Panc1 (cell line): ENCODE measurements at regions not wholly inside any gene's neighbourhood (a gene's known extent, or its start where the extent isn't known, plus 50 kb on each side); places are given as distances from the start of the nearest gene placed in this dataset.
"Not testable (repeated sequence)": the region's sequence is repeated elsewhere in the genome, so short reads cannot be mapped to it uniquely, and the experiment has no call there.

Source experiments
- ATAC-seq: fragments of 200-7000 bp; cut with Tn5 transposase; 2 replicates; pipeline ENCODE4 v1.9.1; 2020; ENCODE audit warnings: mild to moderate bottlenecking, moderate library complexity
- BruUV-seq: library from RNA; stranded (reverse); fragments of 400-500 nt; replicated peaks from 2 replicates; lab custom pipeline; 2021; lab: Mats Ljungman, UMichigan
- CTCF ChIA-PET: fragments of 300-600 bp; sonication (Branson Sonifier 250); formaldehyde crosslinking; loops from one replicate; lab custom pipeline; 2022; ENCODE audit warnings: antibody characterized with exemption; lab: Charles Lee
- POLR2A ChIA-PET: fragments of 300-600 bp; sonication (Branson Sonifier 250); formaldehyde crosslinking; loops from one replicate; lab custom pipeline; 2022; ENCODE audit warnings: antibody characterized with exemption; lab: Charles Lee
- DNase-seq: peaks from one replicate; pipeline ENCODE4 v3.0.0-alpha.2; 2010; ENCODE audit warnings: low read depth, low spot score
- H3K27ac ChIP-seq: 2 replicates; pipeline ENCODE4 v1.5.1; 2011; ENCODE audit warnings: mild to moderate bottlenecking, low read length, inconsistent platforms
- H3K27me3 ChIP-seq: fragments of 200-500 bp; sonication (Bioruptor generic); 2 replicates; pipeline ENCODE4 v1.6.0; 2014; ENCODE audit warnings: low read length, inconsistent platforms; ENCODE audit not compliant: control insufficient read depth, insufficient read depth
- H3K36me3 ChIP-seq: fragments of 200-500 bp; sonication (Bioruptor generic); 2 replicates; pipeline ENCODE4 v1.5.1; 2014; ENCODE audit warnings: inconsistent platforms, mild to moderate bottlenecking, low read length, moderate library complexity; ENCODE audit not compliant: control insufficient read depth, insufficient read depth
- H3K4me1 ChIP-seq: 2 replicates; pipeline ENCODE4 v1.5.1; 2011; ENCODE audit warnings: inconsistent platforms, mild to moderate bottlenecking, low read length, moderate library complexity; ENCODE audit not compliant: control insufficient read depth, insufficient read depth
- H3K4me3 ChIP-seq, 2 experiments: 2 replicates each; pipeline ENCODE4 v1.5.1; 2011 to 2012; ENCODE audit warnings: low read depth in 2 of 2, low read length in 2 of 2, mild to moderate bottlenecking in 2 of 2, inconsistent platforms in 1 of 2, moderate library complexity in 1 of 2
- H3K9me3 ChIP-seq: fragments of 200-500 bp; sonication (Bioruptor generic); 2 replicates; pipeline ENCODE4 v1.5.1; 2014; ENCODE audit warnings: low read depth, mild to moderate bottlenecking, inconsistent platforms, low read length, moderate library complexity; ENCODE audit not compliant: control insufficient read depth, insufficient read depth
- CTCF ChIP-seq: fragments of 450-650 bp; IDR thresholded peaks from 2 replicates; pipeline ENCODE4 v1.5.1; 2017; ENCODE audit warnings: mild to moderate bottlenecking
- POLR2AphosphoS5 ChIP-seq: IDR thresholded peaks from 2 replicates; pipeline ENCODE4 v1.6.1; 2012; ENCODE audit warnings: mild to moderate bottlenecking, low read depth, low read length, moderate library complexity
- REST ChIP-seq, 2 experiments: IDR thresholded peaks; 2 replicates each; pipeline ENCODE4 v1.6.1; 2011 to 2012; ENCODE audit warnings: low read depth in 2 of 2, control low read depth in 1 of 2, low read length in 1 of 2, mild to moderate bottlenecking in 1 of 2, moderate library complexity in 1 of 2; ENCODE audit not compliant: insufficient read depth in 1 of 2
- SIN3A ChIP-seq: IDR thresholded peaks from 2 replicates; pipeline ENCODE4 v1.6.1; 2012; ENCODE audit warnings: low read depth, mild to moderate bottlenecking, low read length, moderate library complexity, borderline replicate concordance; ENCODE audit not compliant: insufficient read depth
- TCF7L2 ChIP-seq: IDR thresholded peaks from 2 replicates; pipeline ENCODE4 v1.6.1; 2011; ENCODE audit warnings: mild to moderate bottlenecking, low read depth, low read length, inconsistent platforms
- in situ Hi-C: cut with HindIII; loops from 2 replicates; pipeline ENCODE4 v1.10.0; 2016; ENCODE audit warnings: low sequenced_read_pairs, low pct_unique_long_range_greater_than_20kb
- intact Hi-C: fragments of 100-400 bp; cut with micrococcal nuclease; formaldehyde crosslinking; loops from one replicate; pipeline ENCODE4 v1.10.0; 2022; ENCODE audit not compliant: unreplicated experiment

GRCh38 chr4:187672526-187672925 is 323.0 kb upstream of the ZFP42 start:
- DNase-seq, intact Hi-C loops, H3K27ac ChIP-seq, CTCF ChIA-PET, in situ Hi-C loops, H3K4me1 ChIP-seq, POLR2A ChIA-PET, H3K27me3 ChIP-seq, BruUV-seq, H3K9me3 ChIP-seq, ATAC-seq, H3K36me3 ChIP-seq: not testable (repeated sequence)
- peak overlapping the region in 1 of 2 experiments; percentile 1; a peak in 1 of 4 replicates for H3K4me3 ChIP-seq

- Histone ChIP-seq H3K9me3 (no peaks in the 10 kb centered on the region), H3K27ac (no peak overlapping the region), H3K27me3 (no peaks in the 10 kb centered on the region), H3K4me1 (no peaks in the 10 kb centered on the region), H3K36me3 (no peaks in the 10 kb centered on the region), H3K4me3 (no peak overlapping the region)
- in situ Hi-C loops (no loop called here), intact Hi-C loops (no loop called here)
- POLR2A ChIA-PET: no interaction called here
- TF ChIP-seq TCF7L2 (no peak), POLR2AphosphoS5 (no peak), SIN3A (no peak), CTCF (no peak), REST (IDR thresholded peaks at IDR 0.05; ENCODE audit: insufficient read depth in 1 of 2, low read depth in 2 of 2, low read length in 1 of 2) (no peak)
- no TSS peak for BruUV-seq
- DNase-seq: no peak
- CTCF ChIA-PET: no interaction called here
- no peak for ATAC-seq
These were observed 316.1 kb upstream of the ZFP42 start for GRCh38 chr4:187679450-187679849.

- TF ChIP-seq REST (IDR thresholded peaks at IDR 0.05; ENCODE audit: insufficient read depth in 1 of 2, low read depth in 2 of 2, low read length in 1 of 2) (no peak), CTCF (no peak), POLR2AphosphoS5 (no peak), TCF7L2 (no peak), SIN3A (no peak)
- ChIA-PET CTCF (no interaction called here), POLR2A (no interaction called here)
- H3K27me3 ChIP-seq: no peaks in the 10 kb centered on the region
- H3K36me3 ChIP-seq: no peaks in the 10 kb centered on the region
- DNase-seq (no peak), ATAC-seq (no peak)
- H3K4me1 ChIP-seq: no peaks in the 10 kb centered on the region
- BruUV-seq: no TSS peak
- intact Hi-C loops (no loop called here), in situ Hi-C loops (no loop called here)
- H3K4me3 ChIP-seq: no peak overlapping the region
- no peak overlapping the region for H3K27ac ChIP-seq
- H3K9me3 ChIP-seq: no peaks in the 10 kb centered on the region
These were observed 310.3 kb upstream of the ZFP42 start for GRCh38 chr4:187685247-187685646.
